ENCODE measurements at regions not wholly inside any gene's neighbourhood (a gene's known extent, or its start where the extent isn't known, plus 50 kb on each side); places are given as distances from the start of the nearest gene placed in this dataset.

GRCh38 chr21:24272521-24272938, 1334.8 kb downstream of the MRPL39 start:
- Histone ChIP-seq H2AFZ (ENCODE audit: low read depth, low read length) (no peak overlapping the region), H3K4me1 (ENCODE audit: control insufficient read depth, extremely low read depth, insufficient read depth, low read length) (no peaks in the 10 kb centered on the region), H3K36me3 (ENCODE audit: control insufficient read depth in 2 of 2, extremely low read depth in 1 of 2, insufficient read depth in 2 of 2, low read length in 2 of 2) (no peaks in the 10 kb centered on the region), H3K27ac (ENCODE audit: insufficient read depth, low read depth, low read length) (no peak overlapping the region), H3K9me3 (replicated peaks; ENCODE audit: control insufficient read depth, insufficient read depth, low read length) (no peaks in the 10 kb centered on the region), H3K9ac (replicated peaks; ENCODE audit: extremely low read depth, insufficient read depth, low read length) (no peak overlapping the region), H4K20me1 (replicated peaks; ENCODE audit: control insufficient read depth, extremely low read depth, insufficient read depth, low read length) (no peaks in the 10 kb centered on the region), H3K27me3 (ENCODE audit: control insufficient read depth in 2 of 2, insufficient read depth in 2 of 2, low read length in 2 of 2) (no peaks in the 10 kb centered on the region), H3K9me1 (replicated peaks; ENCODE audit: control insufficient read depth, extremely low read depth, insufficient read depth, low read length) (no peaks in the 10 kb centered on the region), H3K4me2 (ENCODE audit: insufficient read depth, low read length) (no peak overlapping the region), H3K4me3 (replicated peaks in 1 of 3; ENCODE audit: insufficient read depth in 1 of 3, low read depth in 1 of 3, low read length in 3 of 3) (no peak overlapping the region), H3K79me2 (ENCODE audit: control insufficient read depth, insufficient read depth, low read length) (no peaks in the 10 kb centered on the region)
- ChIA-PET CTCF (no interaction called here), POLR2A (no interaction called here)
- TF ChIP-seq MYC (IDR thresholded peaks at IDR 0.05; ENCODE audit: low read depth, low read length) (no peak), POLR2A (IDR thresholded peaks at IDR 0.05; ENCODE audit: low read depth, low read length) (no peak), GATA2 (IDR thresholded peaks at IDR 0.05; ENCODE audit: insufficient read depth, insufficient read length, low read depth, low read length) (no peak), EZH2 (IDR thresholded peaks at IDR 0.05; ENCODE audit: borderline replicate concordance, low read depth, low read length, severe bottlenecking) (no peak), CTCF (IDR thresholded peaks at IDR 0.05; ENCODE audit: extremely low read depth in 1 of 2, insufficient read depth in 1 of 2, low read depth in 1 of 2, low read length in 2 of 2) (no peak), FOS (IDR thresholded peaks at IDR 0.05; ENCODE audit: borderline replicate concordance, insufficient read depth, low read length) (no peak), MAX (IDR thresholded peaks at IDR 0.05; ENCODE audit: insufficient read depth, insufficient read length) (no peak), POLR2AphosphoS5 (IDR thresholded peaks at IDR 0.05; ENCODE audit: insufficient read depth, low read depth, low read length) (no peak), JUN (IDR thresholded peaks at IDR 0.05; ENCODE audit: borderline replicate concordance, insufficient read depth, insufficient read length, low read depth) (no peak)
- intact Hi-C loops (cut with micrococcal nuclease): no loop called here
- no peak for FAIRE-seq
- dilution Hi-C loops (cut with MboI; ENCODE audit: extremely low pct_ligation_motif_present, low sequenced_read_pairs): no loop called here
- no peak for DNase-seq (ENCODE audit: low read depth, low spot score)
- no TSS peak for BruUV-seq (replicated peaks)

Measured in endothelial cell of umbilical vein (primary cell).